ENCODE measurements at regions not wholly inside any gene's neighbourhood (a gene's known extent, or its start where the extent isn't known, plus 50 kb on each side); places are given as distances from the start of the nearest gene placed in this dataset.

DNA sequence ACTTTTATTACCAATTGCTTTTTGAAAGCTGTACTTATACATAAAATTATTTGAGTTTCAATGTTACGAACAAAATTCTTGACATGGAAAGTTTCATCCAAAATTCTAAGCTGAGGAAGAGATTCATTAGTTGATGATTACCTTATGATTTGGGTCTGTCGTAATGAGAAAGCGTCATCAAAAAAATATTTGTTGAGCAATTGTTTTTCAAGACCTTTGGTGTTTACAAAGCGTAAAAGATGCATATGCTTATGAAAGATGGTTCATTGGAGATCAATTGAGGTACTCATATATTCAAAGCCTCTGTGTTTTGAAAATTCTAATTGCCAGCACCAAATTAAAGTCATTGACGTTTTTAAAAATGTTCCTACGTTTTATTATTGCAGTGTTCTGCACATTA, 110.5 kb upstream of the DOK5 start:
- DNase-seq: no peak

DNA sequence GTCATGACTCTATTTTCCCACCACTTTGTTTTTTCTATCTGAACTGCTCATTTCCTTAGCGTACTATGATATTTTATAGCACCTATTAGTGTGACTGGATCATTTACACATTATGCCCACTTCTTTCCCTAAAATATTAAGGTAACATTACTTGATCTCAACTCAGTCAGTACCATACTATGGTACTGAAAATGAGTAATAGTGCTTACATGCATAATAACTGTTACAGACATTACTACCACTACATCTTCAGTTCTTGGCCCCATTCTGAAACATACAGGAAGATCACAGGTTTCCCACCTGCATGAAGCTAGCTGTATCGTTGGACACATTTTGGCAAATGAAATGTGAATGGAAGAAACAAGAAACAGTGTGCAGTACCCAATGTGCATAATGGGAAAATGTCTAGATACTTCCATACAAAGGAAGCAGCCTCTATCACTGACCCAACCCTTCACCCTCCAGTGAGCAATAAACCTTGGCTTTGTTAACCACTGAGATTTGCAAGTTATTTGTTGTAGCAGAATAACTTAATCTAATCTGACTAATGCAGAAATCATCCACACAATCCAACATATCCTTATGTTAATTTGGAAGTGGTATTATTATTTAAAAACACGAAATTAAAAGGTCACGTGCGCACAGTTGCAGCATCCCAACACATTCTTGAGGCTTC, 108.6 kb upstream of the DOK5 start:
- no peak for DNase-seq

DNA sequence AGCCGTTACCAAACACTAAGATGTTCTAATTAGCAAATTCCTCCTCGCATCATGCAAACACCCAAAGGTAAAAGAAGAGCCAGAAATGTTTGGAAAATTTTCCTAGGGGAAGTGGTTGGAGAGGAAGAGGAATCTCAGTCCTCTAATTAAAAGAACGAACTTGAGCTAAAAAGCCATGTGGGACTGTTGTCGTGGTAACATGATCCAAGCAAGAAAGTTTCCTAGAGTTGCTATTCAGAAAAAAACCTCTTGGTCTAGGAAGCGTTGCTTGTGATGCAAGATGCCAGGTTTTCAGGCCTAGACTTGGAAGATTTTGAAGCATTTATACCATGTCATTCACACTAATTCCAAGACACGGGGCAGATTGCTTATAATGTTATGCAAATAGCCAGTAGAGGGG, 106.8 kb upstream of the DOK5 start:
- DNase-seq: no peak

DNA sequence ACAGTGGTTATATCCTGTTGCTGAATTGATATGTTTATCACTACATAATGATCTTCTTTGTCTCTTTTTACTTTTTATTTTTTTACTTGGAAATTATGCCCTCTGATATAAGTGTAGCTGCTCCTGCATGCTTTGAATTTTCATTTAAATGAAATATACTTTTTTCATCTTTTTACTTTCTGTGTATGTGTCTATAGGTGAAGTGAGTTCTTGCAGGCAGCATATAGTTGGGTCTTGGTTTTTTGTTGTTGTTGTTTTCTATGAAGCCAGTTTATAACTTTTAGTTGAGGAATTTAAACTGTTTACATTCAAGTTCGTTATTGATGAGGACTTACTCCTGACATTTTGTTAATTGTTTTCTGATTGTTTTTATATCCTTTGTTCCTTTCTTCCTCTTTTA, 103.1 kb upstream of the DOK5 start:
- no peak for DNase-seq

DNA sequence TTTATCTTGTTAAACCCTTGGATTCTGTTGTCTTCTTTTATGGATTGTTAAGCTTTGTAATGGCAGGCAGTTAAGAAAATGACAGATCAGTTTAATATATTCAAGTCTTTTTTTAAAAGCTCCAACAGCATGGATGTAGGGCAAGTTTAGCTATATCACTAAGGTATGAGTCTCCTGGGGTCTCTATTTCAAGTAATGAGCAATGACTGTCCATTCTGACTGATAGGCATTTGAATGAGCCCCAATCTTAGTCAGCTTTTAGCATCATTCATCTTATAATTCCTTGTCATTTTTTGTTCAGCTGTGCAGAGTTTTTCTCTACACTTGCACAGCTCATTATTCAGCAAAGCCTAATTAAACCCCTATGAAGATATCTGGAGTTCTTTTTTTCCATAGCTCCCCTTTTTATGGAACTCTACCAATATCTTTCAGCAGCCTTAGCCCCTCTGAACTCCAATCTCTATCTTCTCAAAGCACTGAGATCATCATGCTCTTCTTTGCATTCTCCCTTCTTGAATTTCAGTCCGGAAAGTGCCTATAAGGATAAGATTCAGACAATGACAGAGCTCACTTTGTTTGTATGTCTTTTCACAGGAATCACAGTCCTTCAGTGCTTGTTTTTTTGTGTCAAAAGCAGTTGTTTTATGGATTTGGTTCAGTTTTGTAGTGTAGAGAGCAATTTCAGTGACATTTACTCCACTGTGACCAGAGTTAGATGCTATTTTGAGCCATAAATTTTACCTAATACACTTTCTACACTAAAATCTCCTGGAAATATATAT, 97.2 kb upstream of the DOK5 start:
- no peak for DNase-seq

DNA sequence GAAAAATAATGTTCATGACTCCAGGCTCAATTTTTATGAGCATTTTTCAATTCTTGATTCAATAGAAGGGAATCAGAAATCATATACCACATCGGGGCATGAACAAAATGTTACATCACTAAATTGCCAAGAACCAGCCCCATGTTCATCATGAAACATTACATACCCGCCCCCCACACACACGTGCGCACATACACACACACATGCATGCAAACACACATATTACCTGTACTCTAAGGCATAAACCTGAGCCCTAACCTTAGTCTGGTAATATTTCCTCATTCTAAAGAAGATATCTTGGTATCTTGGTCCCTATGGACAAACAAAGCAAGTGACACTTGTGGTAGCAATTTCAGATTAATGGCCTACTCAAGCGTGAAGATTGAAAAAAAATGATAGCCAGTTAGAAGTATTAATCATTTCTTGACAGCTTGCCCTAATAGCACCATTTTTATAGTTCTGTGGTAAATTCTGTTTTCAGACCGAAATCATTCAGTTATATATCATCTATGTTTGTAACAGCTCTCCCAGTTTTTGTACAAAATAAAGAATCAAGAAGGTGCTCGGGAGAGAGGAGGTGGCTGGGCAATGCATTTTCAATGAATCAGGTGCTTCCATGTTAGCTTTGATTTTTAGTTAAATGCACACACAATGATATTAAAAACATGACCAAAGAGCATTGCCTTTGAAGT, 95.4 kb upstream of the DOK5 start:
- DNase-seq: no peak

DNA sequence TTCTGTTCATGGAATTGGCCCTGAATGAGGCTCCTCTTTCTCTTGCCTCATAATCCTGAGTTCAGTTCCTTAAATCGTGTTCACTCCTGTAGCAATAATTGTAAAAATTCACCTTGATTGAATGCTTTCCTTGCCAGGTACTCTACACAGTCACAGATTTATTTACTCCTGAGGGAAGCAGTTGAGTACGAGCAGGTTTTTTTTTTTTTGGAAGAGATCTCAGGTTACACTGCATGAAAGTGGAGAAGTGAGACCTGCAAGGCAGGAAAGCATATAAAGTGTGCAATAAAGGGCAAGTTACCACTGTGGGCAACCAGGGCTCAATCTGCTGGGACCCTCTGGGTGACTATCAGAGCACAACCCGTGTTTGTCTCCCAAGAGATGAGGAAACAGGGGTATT, 93.0 kb upstream of the DOK5 start:
- peak; percentile 13 for DNase-seq

DNA sequence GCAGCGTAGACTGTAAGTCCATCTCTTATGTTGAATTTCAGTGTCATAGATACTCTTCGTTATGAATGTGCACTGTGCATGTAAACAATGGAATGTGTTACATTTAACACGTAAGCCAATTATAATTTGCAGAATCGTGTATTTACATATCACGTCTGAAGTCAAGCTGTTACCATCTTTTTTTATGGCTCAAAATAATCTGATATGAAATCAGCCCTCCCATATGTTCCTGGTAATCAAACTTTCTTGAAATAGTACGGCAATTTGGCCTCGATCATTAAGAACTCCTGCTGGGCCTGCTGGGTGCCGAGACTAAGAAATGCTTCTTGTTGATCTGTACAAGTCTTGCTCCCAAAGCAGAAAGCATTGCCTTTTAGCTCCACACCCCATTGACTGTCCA, 89.6 kb upstream of the DOK5 start:
- no peak for DNase-seq

DNA sequence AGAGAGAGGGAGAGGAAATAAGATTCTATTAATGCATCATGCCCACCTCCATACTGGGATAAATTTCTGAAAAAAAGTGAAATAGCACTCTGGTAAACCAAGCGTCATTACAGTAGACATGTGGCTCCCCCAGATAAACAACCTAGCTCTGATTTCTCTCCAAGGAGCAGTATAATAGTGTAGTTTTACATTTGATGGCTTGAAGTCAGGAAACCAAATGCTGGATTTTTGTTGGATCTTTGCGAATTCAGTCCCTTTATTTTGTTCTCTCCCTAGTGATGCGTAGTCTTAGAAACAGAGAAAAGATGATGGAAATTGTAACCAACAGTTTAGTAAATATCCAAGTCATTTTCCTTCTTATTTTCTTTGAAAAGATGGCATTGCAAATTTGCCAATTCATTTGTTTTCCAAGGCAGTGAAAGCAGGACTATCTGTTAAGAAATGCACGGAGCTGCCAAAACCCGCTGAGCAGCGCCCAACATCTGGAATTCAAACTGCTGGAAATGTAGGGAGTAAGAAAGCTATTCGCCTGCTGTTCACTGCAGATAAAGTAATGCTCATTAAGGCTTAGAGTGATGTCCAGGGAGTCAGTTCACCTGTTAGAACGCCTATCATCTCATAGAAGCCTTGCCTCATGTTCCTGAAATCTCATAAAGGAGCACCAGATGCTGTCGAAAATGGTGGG, 85.7 kb upstream of the DOK5 start:
- no peak for DNase-seq

DNA sequence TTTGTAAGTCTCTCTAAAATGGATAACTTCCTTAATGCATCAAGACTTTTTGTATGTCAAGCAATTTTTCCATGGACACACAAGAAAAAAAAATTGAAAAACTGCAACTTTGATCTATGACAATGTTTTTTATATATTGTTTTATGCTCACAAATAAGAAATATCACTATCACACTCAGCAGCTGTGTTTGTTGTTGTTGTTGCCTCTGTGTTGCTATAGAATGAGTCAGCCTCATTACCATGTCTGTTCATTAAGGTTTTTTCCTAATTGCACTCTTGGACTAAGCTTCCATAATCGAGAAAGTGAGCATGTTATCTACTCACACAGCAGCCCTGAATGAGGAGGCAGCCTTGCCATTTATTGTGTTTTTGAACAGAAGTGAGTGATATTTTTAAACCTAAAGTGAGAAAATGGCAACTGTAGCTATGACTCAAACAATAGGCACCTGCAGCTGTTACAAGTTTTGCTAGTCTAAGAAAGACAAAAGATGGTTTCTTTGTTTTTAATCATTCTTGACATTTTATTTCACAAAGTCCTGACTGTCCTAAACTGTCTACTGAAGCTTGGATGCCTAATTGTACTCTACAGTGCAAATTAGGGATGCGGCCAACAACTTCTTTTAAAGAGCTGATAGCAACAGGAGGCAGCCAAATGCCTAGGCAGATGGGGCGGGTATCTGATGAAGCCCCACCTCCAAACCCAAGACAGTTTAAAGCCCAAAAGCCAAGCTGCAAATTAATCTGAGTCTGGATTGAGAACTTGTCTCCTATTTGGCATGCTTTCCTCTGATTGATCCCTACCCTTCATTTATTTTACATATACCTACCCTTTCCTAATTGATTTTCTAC, 77.9 kb upstream of the DOK5 start:
- DNase-seq: no peak

DNA sequence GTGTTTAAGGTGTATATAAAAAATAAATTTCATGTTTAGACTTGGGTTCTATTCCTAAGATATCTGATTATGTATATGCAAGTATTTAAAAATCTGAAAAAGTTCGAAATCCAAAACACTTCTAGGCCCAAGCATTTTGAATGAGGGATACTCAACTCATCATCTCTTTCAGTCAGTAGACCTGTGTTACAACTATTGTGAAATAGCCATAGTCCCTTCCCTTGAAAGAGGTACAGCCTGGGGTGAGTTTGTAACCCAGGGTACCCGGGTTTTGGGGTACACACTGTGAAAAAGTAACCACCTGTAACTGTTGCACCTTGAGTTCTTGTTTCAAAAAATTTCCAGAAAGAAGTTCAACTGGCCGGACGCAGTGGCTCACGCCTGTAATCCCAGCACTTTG, 76.6 kb upstream of the DOK5 start:
- no peak for DNase-seq

DNA sequence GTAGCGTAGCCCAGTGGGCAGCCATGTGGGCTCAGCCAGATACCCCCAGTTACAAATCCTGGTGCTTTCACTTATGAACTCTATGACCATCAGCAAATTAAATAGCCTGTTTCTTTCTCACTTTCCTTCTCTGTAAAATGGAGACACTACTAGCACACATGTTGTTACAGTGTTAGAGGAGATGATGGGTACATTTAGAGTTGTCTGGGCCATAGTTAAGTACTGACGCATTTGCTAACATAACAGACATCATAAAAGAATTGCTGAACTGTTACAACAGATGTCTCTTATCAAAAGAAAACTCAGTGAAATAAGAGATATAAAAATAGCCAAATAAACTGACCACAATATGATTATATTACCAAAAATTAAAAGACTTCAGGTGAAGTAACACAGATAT, 69.9 kb upstream of the DOK5 start:
- DNase-seq: no peak

DNA sequence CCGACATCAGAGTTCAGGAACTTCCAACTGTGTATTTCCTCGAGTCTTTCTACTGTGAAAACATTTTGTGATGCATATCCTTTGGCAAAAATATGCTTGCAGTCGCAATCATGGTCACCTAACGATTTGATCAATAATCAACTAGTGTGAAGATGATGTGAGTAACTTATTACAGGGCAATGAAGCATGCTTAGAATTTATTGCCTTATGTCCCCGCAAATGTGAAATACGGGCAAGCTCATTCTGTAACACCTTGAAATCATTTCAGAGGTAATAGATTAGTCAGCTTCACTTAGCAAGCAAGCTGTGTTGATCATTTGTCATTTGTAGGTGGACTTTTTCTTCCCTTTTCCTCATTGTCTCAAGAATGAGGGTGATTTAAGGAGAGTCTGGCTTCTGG, 67.9 kb upstream of the DOK5 start:
- DNase-seq: no peak

DNA sequence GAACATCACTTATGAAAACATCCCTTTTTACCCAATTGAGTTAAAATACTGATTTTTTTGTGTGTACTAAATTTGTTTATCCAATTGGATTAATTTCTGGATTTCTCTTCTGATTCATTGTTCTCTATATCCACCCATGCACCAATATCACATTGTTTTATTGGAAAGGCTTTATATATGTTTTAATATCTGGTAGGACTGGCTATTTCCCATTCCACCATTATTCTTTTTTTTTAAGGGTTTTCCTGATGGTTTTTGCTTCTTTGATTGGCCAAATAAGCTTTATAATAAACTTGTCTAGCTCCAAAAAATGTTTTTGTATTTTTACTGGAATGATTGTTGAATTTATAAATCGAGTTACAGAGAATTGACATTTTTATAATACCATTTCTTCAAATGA, 59.4 kb upstream of the DOK5 start:
- DNase-seq: no peak

DNA sequence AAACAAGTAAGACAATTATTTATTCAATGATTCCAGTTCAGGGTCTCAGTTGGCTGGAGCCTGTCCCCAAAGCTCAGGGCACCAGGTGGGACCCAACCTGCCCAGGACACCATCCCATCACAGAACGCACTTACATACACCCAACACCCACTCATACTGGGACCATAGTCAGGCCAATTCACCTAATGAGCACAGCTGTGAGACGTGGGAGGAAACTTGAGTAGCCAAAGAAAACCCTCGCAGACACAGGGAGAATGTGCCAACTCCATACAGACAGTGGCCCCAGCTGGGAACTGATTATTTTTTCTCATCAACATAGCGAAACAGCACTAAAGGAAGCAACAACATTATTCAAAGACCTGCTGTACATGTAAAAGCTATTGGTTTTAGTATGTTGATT, 58.6 kb upstream of the DOK5 start:
- DNase-seq: no peak

DNA sequence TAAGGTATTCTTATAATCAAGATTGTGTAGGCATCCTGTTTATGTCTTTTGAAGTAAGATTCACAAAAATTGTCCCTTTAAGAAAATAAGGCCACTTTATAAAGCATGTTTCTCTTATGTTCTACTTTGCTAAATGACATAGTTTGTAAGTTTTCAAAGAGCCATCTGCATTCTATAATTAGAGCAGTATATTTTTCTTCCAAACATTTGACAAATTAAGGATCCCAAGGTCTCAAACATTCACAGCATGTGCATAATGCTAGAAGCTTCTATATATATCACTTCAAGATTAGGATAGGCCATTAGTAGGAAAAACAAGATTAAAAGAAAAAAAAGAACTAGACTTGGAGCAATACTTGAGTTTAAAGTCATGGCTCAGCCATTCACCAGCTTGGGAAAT, 55.9 kb upstream of the DOK5 start:
- DNase-seq: no peak
